Stomach (tissue), 8 donors: ENCODE measurements at regions not wholly inside any gene's neighbourhood (a gene's known extent, or its start where the extent isn't known, plus 50 kb on each side); places are given as distances from the start of the nearest gene placed in this dataset.

Experiments used
- DNase-seq, 2 donors: peaks; one replicate each; pipeline versions ENCODE4 v3.0.0 to v3.0.0-alpha.2; 2013 to 2019
- H3K27ac ChIP-seq, 5 donors: fragments of 200-600 bp in 4 of 5; sonication (generic) in 4 of 5; one replicate each; pipeline ENCODE4 v1.5.1; 2013 to 2019; ENCODE audit warnings: mild to moderate bottlenecking in 1 of 5, moderate library complexity in 1 of 5
- H3K27me3 ChIP-seq, 3 donors: fragments of 200-600 bp; sonication (generic); one replicate each; pipeline ENCODE4 v1.5.1; 2017 to 2019; ENCODE audit warnings: mixed run types in 1 of 3
- H3K36me3 ChIP-seq, 4 donors: fragments of 200-600 bp; sonication (generic); 1 replicate in 3 of 4; 2 replicates in 1 of 4; pipeline ENCODE4 v1.5.1; 2016 to 2019
- H3K4me1 ChIP-seq, 4 donors: fragments of 200-600 bp; sonication (generic); one replicate each; pipeline ENCODE4 v1.5.1; 2016 to 2019
- H3K4me3 ChIP-seq, 4 donors: fragments of 200-600 bp; sonication (generic) in 3 of 4; one replicate each; pipeline ENCODE4 v1.5.1; 2016 to 2019; ENCODE audit warnings: mild to moderate bottlenecking in 1 of 4
- H3K9me3 ChIP-seq, 4 donors: fragments of 200-600 bp; sonication (generic); one replicate each; pipeline ENCODE4 v1.5.1; 2016 to 2019
- EP300 ChIP-seq: sonication (generic); formaldehyde crosslinking; IDR thresholded peaks from one replicate; pipeline ENCODE4 v1.6.1; 2017; ENCODE audit warnings: antibody characterized with exemption
- POLR2A ChIP-seq, 4 donors: fragments of 450-650 bp; IDR thresholded peaks; one replicate each; pipeline ENCODE4 v1.6.1; 2016; ENCODE audit warnings: antibody characterized with exemption in 4 of 4, control low read depth in 2 of 4, mild to moderate bottlenecking in 1 of 4, moderate library complexity in 1 of 4
- POLR2AphosphoS5 ChIP-seq, 3 donors: sonication (generic); formaldehyde crosslinking; IDR thresholded peaks; one replicate each; pipeline ENCODE4 v1.6.1; 2016; ENCODE audit warnings: antibody characterized with exemption in 3 of 3
- WGBS, 5 donors: extraction: QIAGEN DNeasy Blood & Tissue Kit in 3 of 5; methylation state at CpG; one replicate each; pipeline versions ENCODE4 v1.1.5 to v1.1.7; 2013 to 2018; 5-methylcytosine and 5-hydroxymethylcytosine counted together
- intact Hi-C: fragments of 100-400 bp; cut with DNase I; formaldehyde crosslinking; loops from one replicate; pipeline ENCODE4 v1.15.1; 2023; ENCODE audit warnings: low total_unique reads
- TF ChIP-seq, protein P1 (sequence below), 7 experiments: fragments of 450-650 bp in 4 of 7; fragments of 200-600 bp in 3 of 7; sonication (generic) in 3 of 7; IDR thresholded peaks; one replicate each; pipeline ENCODE4 v1.5.1; 2016 to 2019; ENCODE audit warnings: antibody characterized with exemption in 7 of 7, control low read depth in 2 of 7, mild to moderate bottlenecking in 1 of 7
- donor health status: healthy with polysubstance abuse.
- donor health status: Bipolar disorder and iron deficiency.
- donor health status: healthy.

- intact Hi-C loops = no loop called here
- TF ChIP-seq, protein P1, sequence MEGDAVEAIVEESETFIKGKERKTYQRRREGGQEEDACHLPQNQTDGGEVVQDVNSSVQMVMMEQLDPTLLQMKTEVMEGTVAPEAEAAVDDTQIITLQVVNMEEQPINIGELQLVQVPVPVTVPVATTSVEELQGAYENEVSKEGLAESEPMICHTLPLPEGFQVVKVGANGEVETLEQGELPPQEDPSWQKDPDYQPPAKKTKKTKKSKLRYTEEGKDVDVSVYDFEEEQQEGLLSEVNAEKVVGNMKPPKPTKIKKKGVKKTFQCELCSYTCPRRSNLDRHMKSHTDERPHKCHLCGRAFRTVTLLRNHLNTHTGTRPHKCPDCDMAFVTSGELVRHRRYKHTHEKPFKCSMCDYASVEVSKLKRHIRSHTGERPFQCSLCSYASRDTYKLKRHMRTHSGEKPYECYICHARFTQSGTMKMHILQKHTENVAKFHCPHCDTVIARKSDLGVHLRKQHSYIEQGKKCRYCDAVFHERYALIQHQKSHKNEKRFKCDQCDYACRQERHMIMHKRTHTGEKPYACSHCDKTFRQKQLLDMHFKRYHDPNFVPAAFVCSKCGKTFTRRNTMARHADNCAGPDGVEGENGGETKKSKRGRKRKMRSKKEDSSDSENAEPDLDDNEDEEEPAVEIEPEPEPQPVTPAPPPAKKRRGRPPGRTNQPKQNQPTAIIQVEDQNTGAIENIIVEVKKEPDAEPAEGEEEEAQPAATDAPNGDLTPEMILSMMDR (IDR thresholded peaks at IDR 0.05) = no peak
- TF ChIP-seq POLR2A (IDR thresholded peaks at IDR 0.05) = no peak
- TF ChIP-seq POLR2AphosphoS5 (IDR thresholded peaks at IDR 0.05) = no peak
- no peak for TF ChIP-seq EP300
- DNase-seq = no peak
- Histone ChIP-seq H3K27me3 (no peaks in the 10 kb centered on the region), H3K4me1 (peaks cover 0 to 13% (median 2%) of the 10 kb centered on the region in 4 donors), H3K36me3 (no peaks in the 10 kb centered on the region), H3K27ac (no peak overlapping the region), H3K9me3 (no peaks in the 10 kb centered on the region), H3K4me3 (no peak overlapping the region)
- WGBS, 5 donors = 48 to 63% (median 56%) methylated on average over 4 of the region's 4 CpGs
Observed at GRCh38 chr16:51030516-51030915, 120.6 kb downstream of the SALL1 start.

DNA sequence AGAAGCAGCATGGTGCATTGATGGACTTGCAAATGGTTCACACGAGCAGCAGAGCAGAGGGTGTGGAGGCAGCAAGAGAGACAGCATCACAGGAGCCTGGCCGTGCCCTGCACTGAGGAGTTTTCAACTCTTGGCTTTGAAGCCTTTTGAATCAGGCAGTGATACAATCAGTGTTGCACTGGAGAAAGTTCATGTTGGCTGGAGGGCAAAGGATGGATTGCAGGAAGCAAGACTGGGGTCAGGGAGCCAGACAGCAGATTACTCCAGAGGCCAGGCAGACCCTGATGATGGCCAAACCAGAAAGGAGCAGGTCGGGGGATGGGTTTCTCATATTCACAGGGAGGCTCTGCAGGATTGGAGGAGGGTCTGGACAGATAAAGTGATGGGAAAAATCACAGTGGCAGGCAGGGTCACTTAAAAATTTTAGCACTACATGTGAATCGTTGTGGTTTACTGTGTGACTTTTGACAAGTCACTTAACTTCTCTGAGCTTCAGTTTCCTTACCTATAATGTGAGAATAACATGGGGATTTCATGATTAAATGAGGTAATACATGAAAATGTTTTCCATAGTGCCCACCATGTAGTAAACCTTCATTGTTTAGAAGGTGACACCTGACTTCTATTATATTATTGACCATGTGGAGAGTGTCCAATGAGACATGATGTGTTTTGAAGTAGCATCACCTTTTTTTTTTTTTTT lies 125.3 kb downstream of the SALL1 start:
- Histone ChIP-seq H3K4me1 (no peaks in the 10 kb centered on the region), H3K36me3 (no peaks in the 10 kb centered on the region), H3K27ac (no peak overlapping the region), H3K4me3 (no peak overlapping the region), H3K27me3 (peaks cover 0 to 5% (median 0%) of the 10 kb centered on the region in 3 donors), H3K9me3 (no peaks in the 10 kb centered on the region)
- TF ChIP-seq POLR2AphosphoS5 (IDR thresholded peaks at IDR 0.05) (no peak), EP300 (no peak), POLR2A (IDR thresholded peaks at IDR 0.05) (no peak)
- TF ChIP-seq, protein P1 (IDR thresholded peaks at IDR 0.05) = no peak
- WGBS, 5 donors = 62 to 71% (median 65%) methylated on average over 4 of the region's 4 CpGs
- no peak for DNase-seq
- intact Hi-C loops = no loop called here

DNA sequence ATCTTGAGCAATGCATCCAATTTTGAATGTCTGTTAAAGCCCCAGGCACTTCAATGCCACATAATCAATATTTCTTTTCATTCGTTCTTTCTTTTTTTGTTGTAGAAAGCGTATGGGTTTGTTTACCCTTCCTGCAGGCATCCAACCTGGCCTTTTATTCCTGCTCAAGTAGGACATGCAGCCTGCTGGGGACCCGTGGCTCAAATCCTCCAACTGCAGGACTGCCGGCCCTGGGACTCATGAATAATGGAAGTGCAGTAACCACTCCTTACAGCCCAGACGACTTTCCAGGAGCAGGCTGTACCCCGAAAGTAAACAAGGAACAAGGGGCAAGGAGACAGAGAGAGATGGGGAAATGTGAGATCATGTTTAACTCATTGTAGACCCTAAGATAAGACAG lies 126.4 kb downstream of the SALL1 start:
- Histone ChIP-seq H3K9me3 (no peaks in the 10 kb centered on the region), H3K4me1 (no peaks in the 10 kb centered on the region), H3K36me3 (no peaks in the 10 kb centered on the region), H3K27ac (no peak overlapping the region), H3K4me3 (no peak overlapping the region), H3K27me3 (peaks cover 0 to 5% (median 0%) of the 10 kb centered on the region in 3 donors)
- no peak for DNase-seq
- intact Hi-C loops = no loop called here
- TF ChIP-seq POLR2A (IDR thresholded peaks at IDR 0.05) (no peak), EP300 (no peak), POLR2AphosphoS5 (IDR thresholded peaks at IDR 0.05) (no peak)
- TF ChIP-seq, protein P1 (IDR thresholded peaks at IDR 0.05) = no peak
- 25 to 49% (median 36%) methylated on average over 6 of the region's 6 CpGs for WGBS, 5 donors

DNA sequence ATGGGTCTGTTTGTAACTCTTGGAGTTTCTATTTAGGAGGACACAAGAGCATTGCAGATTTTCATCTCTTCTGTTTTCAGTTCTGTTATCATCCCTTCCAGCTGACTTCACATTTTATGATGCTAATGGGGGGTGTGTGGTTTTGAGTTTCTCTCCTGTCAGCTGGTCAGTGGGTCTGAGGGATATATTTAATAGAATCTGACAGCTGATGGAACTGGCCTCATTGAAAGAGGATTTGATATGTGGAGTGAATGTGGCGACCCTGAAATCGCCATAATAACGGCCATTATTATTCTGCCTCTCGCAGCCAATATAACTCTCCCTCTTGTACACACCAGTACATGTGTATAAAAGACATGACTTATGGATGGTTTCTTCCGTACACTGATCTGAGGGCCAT lies 128.1 kb downstream of the SALL1 start:
- Histone ChIP-seq H3K4me3 (no peak overlapping the region), H3K36me3 (no peaks in the 10 kb centered on the region), H3K27ac (no peak overlapping the region), H3K27me3 (peaks cover 0 to 5% (median 0%) of the 10 kb centered on the region in 3 donors), H3K4me1 (no peaks in the 10 kb centered on the region), H3K9me3 (no peaks in the 10 kb centered on the region)
- 88 to 90% (median 89%) methylated on average over 5 of the region's 5 CpGs for WGBS, 5 donors
- intact Hi-C loops = no loop called here
- TF ChIP-seq, protein P1 (IDR thresholded peaks at IDR 0.05) = no peak
- TF ChIP-seq EP300 (no peak), POLR2AphosphoS5 (IDR thresholded peaks at IDR 0.05) (no peak)
- no peak for DNase-seq
